ENCODE measurements at regions not wholly inside any gene's neighbourhood (a gene's known extent, or its start where the extent isn't known, plus 50 kb on each side); places are given as distances from the start of the nearest gene placed in this dataset.

DNA sequence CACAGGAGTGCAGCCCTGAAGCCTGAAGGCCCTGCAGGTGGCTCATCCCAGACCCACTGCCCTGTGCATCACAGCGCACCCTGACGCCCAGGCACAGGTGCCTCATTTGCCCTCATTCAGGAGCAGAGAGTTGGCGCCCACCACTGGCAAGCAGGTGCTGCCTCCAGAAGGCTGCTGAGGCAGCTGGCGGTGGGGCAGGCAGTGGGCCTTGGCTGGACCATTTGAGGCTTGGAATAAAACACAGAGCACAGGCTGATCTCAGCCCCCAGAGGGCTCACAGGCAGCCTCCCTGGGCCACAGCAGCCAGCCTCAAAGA, 1151.9 kb downstream of the BRD1 start:
- TF ChIP-seq, protein P1, sequence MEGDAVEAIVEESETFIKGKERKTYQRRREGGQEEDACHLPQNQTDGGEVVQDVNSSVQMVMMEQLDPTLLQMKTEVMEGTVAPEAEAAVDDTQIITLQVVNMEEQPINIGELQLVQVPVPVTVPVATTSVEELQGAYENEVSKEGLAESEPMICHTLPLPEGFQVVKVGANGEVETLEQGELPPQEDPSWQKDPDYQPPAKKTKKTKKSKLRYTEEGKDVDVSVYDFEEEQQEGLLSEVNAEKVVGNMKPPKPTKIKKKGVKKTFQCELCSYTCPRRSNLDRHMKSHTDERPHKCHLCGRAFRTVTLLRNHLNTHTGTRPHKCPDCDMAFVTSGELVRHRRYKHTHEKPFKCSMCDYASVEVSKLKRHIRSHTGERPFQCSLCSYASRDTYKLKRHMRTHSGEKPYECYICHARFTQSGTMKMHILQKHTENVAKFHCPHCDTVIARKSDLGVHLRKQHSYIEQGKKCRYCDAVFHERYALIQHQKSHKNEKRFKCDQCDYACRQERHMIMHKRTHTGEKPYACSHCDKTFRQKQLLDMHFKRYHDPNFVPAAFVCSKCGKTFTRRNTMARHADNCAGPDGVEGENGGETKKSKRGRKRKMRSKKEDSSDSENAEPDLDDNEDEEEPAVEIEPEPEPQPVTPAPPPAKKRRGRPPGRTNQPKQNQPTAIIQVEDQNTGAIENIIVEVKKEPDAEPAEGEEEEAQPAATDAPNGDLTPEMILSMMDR (IDR thresholded peaks at IDR 0.05) = no peak
- no peak for TF ChIP-seq POLR2A (IDR thresholded peaks at IDR 0.05)

Measured in tibial nerve (tissue), 3 donors.